ENCODE measurements at regions not wholly inside any gene's neighbourhood (a gene's known extent, or its start where the extent isn't known, plus 50 kb on each side); places are given as distances from the start of the nearest gene placed in this dataset.
"Not testable (repeated sequence)": the region's sequence is repeated elsewhere in the genome, so short reads cannot be mapped to it uniquely, and the experiment has no call there.

GRCh38 chr10:57336865-57337264 lies 930.8 kb downstream of the IPMK start:
- no peak for DNase-seq (ENCODE audit: low spot score)

GRCh38 chr10:57336341-57336740 lies 931.4 kb downstream of the IPMK start:
- DNase-seq (ENCODE audit: low spot score) = no peak

- DNase-seq (ENCODE audit: low spot score) = no peak
Observed at GRCh38 chr10:57334523-57334922, 933.2 kb downstream of the IPMK start.

GRCh38 chr10:57333880-57334279 lies 933.8 kb downstream of the IPMK start:
- DNase-seq (ENCODE audit: low spot score) = no peak

DNA sequence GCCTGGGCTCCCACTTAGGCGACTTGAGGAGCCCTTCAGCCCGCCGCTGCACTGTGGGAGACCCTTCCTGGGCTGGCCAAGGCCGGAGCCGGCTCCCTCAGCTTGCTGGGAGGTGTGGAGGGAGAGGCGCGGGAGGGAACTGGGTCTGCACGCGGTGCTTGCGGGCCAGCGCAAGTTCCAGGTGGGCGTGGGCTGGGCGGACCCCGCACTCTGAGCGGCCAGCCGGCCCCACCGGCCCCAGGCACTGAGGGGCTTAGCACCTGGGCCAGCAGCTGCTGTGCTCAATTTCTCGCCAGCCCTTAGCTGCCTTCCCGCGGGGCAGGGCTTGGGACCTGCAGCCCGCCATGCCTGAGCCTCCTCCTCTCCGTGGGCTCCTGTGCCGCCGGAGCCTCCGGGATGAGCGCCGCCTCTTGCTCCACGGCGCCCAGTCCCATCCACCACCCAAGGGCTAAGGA lies 946.3 kb downstream of the IPMK start:
- DNase-seq (ENCODE audit: low spot score) = not testable (repeated sequence)

DNA sequence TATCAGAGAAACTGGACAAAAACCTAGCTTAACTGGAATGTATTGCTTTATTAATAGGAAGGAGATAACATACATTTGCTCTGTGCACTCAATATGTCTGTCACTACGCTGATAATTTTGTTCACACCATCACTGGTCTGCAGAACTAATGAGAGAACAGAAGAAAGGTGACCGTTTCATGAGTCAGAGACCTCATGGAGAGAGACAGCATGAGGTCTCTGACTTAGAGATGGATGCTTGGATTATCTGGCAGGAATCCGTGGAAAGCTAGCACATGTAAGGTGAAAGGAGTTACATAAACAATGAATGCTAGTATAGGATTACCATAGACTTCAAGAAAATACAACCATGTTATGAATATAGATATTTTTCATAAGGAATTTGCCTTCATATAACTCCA lies 947.3 kb downstream of the IPMK start:
- no peak for DNase-seq (ENCODE audit: low spot score)

GRCh38 chr10:57314046-57314445 lies 953.0 kb upstream of the ZWINT start:
- DNase-seq (ENCODE audit: low spot score) = peak; percentile 39

- no peak for DNase-seq (ENCODE audit: low spot score)
Observed at GRCh38 chr10:57303566-57303965, 942.5 kb upstream of the ZWINT start.

DNA sequence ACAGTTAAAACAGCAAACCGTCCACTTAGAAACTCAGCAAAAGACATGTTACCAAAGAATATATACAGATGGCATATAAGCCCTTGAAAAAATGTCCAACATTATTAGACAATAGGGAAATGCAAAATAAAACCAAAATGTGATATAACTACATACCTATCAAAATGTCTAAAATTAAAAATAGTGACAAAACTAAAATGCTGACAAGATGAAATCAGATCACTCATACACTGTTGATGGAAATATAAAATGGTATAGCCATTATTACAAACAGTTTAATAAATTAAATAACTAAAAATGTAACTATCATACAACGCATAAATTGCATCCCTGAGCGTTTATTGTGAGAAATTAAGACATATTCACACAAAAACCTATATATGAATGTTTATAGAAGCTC lies 939.7 kb upstream of the ZWINT start:
- DNase-seq (ENCODE audit: low spot score) = no peak

DNA sequence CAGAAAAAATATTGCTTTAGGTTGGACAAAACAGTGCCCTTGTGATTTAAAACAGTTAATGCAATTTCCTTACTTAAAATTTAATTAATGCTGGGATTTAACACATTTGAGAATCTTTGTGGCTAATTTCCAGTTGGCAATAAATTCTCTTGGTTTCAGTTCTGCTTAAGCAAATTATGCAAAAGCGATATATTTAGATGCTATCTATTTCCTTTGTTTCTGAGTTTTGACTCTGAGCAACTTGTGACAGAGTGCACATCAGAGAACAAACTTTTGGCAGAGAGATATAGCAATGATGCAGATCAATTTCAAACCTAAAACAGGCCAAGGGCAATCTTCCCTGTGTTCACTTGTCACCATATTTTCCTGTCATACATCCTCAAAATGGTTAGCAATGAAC lies 933.6 kb upstream of the ZWINT start:
- no peak for DNase-seq (ENCODE audit: low spot score)

DNA sequence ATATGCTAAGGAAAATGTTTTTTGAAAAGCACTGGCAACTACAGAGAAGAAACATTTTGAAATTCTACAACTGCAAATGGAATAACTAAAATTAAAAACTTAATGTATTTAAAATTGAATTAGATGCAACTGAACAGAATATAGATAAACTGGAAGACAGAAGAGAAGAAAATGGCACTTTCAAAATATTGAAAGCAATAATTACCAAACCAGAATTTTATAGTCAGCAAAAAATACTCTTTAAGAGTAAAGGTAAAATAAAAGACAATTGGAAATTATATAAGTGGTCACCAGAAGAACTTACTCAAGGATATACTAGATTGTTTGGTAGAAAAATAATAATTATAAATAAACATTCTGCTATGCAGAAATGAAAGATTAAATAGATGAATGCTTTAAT lies 927.7 kb upstream of the ZWINT start:
- DNase-seq (ENCODE audit: low spot score) = no peak

- DNase-seq (ENCODE audit: low spot score) = no peak
Observed at GRCh38 chr10:57262892-57263291, 901.8 kb upstream of the ZWINT start.

DNA sequence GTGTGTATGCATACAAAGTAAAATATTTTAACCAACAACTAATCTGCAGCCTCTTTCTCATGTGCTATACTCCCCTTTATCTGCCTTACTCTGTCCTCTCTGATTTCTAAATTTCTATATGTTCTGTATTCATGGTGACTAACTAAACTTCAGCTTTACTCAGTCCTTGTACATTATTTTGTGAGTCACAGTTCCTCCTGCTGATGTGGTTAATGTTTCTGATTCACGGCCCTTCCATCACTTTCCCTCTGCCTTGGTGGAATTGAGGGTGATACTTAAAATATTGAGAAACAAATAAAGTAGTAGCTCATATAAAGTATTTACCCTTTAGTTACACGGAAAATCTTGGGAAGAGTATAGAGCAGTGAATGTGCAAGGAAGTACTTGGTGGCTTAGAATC lies 899.1 kb upstream of the ZWINT start:
- no peak for DNase-seq (ENCODE audit: low spot score)

- DNase-seq (ENCODE audit: low spot score) = no peak
Observed at GRCh38 chr10:57249615-57250281, 888.7 kb upstream of the ZWINT start.

- no peak for DNase-seq (ENCODE audit: low spot score)
Observed at GRCh38 chr10:57247271-57247670, 886.2 kb upstream of the ZWINT start.

DNA sequence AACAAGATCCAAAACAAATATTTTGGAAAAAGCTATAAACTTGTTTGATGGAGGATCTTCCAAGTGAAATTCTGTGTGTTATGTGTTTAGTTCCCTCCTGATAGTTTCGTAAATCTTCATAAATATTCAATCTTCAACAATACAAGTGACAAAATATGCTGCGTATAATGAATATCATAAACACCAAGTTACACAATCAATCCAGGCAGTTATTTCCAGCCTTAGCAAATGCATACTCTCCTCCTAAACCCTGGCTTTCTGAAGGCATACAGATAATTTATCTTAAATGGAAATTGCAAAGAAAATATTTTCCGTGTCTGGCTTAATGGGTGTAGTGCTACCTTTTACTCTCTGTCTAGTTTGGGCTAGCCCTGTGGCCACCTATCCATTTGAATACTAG lies 864.9 kb upstream of the ZWINT start:
- no peak for DNase-seq (ENCODE audit: low spot score)

GRCh38 chr10:57224811-57225210 lies 863.8 kb upstream of the ZWINT start:
- no peak for DNase-seq (ENCODE audit: low spot score)

GRCh38 chr10:57222603-57223002 lies 861.5 kb upstream of the ZWINT start:
- no peak for DNase-seq (ENCODE audit: low spot score)

- DNase-seq (ENCODE audit: low spot score) = no peak
Observed at GRCh38 chr10:57222129-57222528, 861.1 kb upstream of the ZWINT start.

- DNase-seq (ENCODE audit: low spot score) = no peak
Observed at GRCh38 chr10:57221674-57222073, 860.6 kb upstream of the ZWINT start.

GRCh38 chr10:57218382-57218781 lies 857.3 kb upstream of the ZWINT start:
- DNase-seq (ENCODE audit: low spot score) = no peak

GRCh38 chr10:57202356-57202755 lies 841.3 kb upstream of the ZWINT start:
- DNase-seq (ENCODE audit: low spot score) = no peak

DNA sequence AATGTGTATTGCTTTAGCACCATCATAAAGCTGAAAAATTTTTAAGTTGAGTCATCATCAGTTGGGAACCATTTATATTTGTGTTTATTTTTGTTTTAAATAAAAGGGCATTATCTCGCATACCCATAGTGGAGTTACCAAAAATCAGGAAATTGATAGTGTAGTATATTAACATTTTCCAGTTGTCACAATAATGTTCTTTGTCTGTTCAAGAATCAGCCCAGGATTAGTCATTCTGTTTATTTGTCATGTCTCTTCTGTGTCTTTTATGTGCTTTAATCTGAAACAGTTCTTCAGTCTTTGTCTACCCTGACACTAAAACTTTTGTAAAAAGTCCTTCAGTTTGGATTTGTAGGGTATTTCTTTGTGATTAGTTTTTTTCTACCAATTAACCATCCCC lies 827.8 kb upstream of the ZWINT start:
- DNase-seq (ENCODE audit: low spot score) = no peak

DNA sequence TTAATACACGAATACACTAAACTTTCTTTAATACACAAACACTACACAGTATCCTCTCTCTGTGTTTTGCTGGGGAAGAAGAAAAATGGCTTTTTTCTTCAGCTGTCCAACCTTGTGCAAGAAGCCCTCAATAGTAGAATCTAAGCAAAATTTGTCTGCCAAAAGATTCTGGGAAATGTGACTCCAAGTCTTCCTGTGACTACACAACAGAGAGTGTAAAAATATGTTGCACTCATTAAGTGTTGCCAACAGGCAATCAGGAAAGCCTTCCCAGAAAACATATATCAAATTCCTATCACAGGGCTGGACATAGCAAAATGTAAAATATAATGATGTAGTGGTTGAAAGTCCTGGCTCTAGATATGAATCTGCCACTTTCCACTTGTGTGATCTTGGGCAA lies 825.1 kb upstream of the ZWINT start:
- DNase-seq (ENCODE audit: low spot score) = no peak

DNA sequence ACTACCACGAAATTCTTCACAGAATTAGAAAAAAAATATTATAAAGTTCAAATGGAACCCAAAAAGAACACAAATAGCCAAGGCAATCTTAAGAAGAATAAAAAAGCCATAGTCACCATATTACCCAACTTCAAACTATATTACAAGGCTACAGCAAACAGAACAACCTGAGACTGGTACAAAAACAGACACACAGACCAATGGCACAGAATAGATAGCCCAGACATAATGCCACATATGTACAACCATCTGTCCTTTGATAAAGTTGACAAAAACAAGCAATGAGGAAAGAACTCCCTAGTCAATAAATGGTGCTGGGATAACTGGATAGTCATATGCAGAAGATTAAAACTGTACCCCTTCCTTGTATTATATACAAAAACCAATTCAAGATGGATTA lies 808.5 kb upstream of the ZWINT start:
- DNase-seq (ENCODE audit: low spot score) = no peak
